GM12865 (cell line): ENCODE measurements at regions not wholly inside any gene's neighbourhood (a gene's known extent, or its start where the extent isn't known, plus 50 kb on each side); places are given as distances from the start of the nearest gene placed in this dataset.

ENCODE experiments used
- DNase-seq: peaks from one replicate; pipeline ENCODE4 v3.0.0; 2010; ENCODE audit warnings: low read depth
- H3K4me3 ChIP-seq: 2 replicates; pipeline ENCODE4 v1.5.1; 2011; ENCODE audit warnings: mild to moderate bottlenecking, low read depth, low read length, control low read depth
- CTCF ChIP-seq: IDR thresholded peaks from 2 replicates; pipeline ENCODE4 v1.5.1; 2011; ENCODE audit warnings: low read length, control low read depth, low read depth, inconsistent platforms; ENCODE audit not compliant: insufficient read depth; ENCODE audit errors: missing control alignments

GRCh38 chr2:239811806-239812560 lies 213.2 kb downstream of the NDUFA10 start:
- H3K4me3 ChIP-seq = no peak overlapping the region
- no peak for TF ChIP-seq CTCF
- no peak for DNase-seq

DNA sequence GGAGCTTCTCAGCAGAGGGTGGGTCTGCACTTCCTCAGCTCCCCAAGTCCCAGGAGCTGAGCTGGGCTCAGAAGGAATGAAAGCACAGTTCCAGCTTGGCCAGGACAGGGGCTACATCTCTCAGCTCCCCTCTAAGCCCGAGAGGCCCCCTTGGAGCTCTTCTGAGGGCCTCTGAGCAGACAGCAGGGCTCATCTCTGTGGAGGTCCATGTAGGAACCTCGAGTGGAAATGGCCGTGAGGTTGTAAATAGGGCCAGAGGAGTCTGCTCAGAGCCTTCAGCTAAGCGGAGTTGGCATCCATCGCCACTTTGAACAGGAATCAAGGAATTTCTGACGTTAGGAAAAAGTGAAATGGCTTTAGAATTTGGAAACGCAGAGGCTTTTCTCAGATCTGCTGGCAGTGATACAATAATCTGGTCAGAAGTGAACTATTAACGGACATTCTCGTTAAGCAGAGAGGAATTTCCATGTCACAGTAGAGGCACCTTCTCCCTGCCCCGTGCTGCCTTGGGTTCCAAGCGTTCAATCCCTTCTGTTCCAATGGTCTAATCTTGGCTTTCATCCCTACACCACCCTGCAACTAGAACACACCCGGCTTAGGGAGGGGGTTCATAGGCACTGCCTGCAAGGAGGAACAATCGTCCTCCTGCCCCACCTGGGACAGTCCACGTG lies 213.9 kb downstream of the NDUFA10 start:
- H3K4me3 ChIP-seq = no peak overlapping the region
- no peak for DNase-seq
- no peak for TF ChIP-seq CTCF

DNA sequence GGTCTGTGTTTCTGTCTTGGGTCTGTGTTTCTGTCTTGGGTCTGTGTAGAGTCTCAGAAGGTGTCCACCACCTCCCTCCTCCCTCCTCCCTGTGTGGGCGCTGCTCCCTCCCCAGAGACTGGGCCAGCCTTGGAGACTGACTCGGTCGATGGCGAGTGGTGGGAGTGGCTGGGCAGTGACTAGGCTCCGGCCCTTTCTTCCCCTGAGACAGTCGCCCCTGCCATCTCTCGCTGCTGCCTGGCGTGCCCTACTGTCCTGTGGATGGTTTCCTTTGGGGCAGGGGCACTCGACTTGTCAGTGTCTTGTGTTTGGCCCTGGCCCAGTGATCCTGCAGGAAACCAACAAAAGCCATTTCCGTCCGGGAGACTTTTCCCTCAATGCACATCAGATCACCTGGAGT lies 215.8 kb downstream of the NDUFA10 start:
- no peak for DNase-seq
- no peak overlapping the region for H3K4me3 ChIP-seq
- TF ChIP-seq CTCF = no peak

DNA sequence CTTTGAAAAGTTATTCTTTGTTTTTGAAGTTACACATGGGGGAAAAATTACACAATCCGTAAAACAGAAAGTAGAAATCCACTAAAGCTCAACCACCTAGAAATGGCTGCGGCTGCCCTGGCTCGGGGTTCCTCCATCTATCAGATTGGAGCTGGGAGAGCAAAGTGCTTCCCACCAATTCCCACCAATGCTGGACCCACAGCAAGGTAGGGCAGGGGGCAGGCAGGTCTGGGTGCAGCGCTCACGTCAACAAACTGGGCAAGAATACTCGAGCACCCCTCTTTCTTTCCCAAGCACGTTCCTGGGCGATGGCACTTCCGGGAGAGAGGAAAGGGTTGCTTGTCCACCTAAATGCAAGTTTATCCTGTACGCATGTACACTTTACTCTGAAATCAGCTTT lies 217.6 kb downstream of the NDUFA10 start:
- DNase-seq = no peak
- H3K4me3 ChIP-seq = no peak overlapping the region
- no peak for TF ChIP-seq CTCF

DNA sequence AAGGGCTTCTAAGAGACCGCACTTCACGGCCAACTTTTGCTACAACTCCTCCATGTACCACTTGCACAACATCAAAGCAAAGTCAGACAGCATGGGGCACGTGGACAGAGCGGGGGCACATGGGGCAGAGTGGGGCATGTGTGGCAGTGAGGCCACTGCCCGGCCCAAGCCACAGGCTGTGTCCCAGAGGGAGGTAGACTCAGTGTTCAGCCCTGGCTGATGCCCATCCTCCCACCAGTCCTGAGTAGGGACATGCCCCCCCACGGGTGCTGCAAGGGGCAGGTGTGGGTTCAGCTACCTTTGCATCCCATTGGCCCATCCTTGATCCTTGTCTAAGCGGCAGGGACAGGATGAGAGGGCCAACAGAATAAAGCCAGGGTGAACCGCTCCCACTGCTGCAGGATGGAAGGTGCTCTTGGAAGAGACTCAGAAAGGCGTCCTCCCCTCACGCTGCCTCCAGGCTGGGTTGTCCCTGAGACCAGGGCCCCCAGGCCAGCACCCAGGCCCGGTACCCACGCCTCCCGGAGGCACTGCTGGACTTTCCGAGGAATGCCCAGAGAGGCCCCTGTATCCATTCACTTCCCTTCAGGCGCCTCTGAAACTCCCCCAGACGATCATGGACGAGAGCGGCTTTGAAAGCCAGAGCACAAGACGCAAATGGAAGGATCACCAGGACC lies 218.2 kb downstream of the NDUFA10 start:
- H3K4me3 ChIP-seq = no peak overlapping the region
- TF ChIP-seq CTCF = no peak
- no peak for DNase-seq

DNA sequence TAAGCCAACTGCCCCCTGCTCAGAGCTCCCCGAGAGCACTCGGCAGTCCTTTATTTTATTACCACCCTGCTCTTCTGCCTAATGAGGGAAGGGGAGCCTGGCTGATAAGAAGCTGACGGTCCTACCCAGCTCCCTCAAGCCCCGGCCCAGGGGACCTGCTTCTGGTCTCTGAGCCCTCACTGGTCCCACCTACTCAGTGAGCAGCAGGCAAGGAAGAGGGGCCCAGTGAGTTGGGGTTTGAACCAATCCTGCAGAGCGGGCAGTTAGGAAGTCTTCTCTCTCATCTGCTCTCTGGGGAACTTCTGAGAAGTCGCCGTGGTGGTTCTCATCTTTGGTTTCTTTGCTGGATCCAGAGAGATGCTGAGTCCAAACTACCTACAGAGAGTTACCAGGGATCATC lies 218.9 kb downstream of the NDUFA10 start:
- no peak for DNase-seq
- no peak for TF ChIP-seq CTCF
- H3K4me3 ChIP-seq = no peak overlapping the region
